GM12878 (cell line): ENCODE measurements at regions not wholly inside any gene's neighbourhood (a gene's known extent, or its start where the extent isn't known, plus 50 kb on each side); places are given as distances from the start of the nearest gene placed in this dataset.

Experiments
- ATAC-seq: fragments of 200-7000 bp; cut with Tn5 transposase; 3 replicates; pipeline ENCODE4 v1.9.1; 2020; ENCODE audit warnings: mild to moderate bottlenecking, moderate library complexity
- BruUV-seq: library from RNA; stranded (reverse); fragments of 400-500 nt; replicated peaks from 2 replicates; lab custom pipeline; 2021; lab: Mats Ljungman, UMichigan
- CTCF ChIA-PET: fragments of 300-600 bp; sonication (Branson Sonifier 250); formaldehyde crosslinking; extraction: SDS; loops from one replicate; lab custom pipeline; 2021; ENCODE audit warnings: inconsistent platforms; lab: Yijun Ruan, JAX
- POLR2A ChIA-PET: fragments of 350-600 bp; formaldehyde crosslinking; extraction: SDS; loops from one replicate; lab custom pipeline; 2021; ENCODE audit warnings: inconsistent platforms; lab: Charles Lee
- RAD21 ChIA-PET: fragments of 300-600 bp; sonication (Branson Sonifier 250); formaldehyde crosslinking; loops from one replicate; lab custom pipeline; 2023; ENCODE audit warnings: antibody characterized with exemption; ENCODE audit not compliant: unreplicated experiment; lab: Charles Lee
- SMC1A ChIA-PET: fragments of 300-600 bp; sonication (Branson Sonifier 250); formaldehyde crosslinking; loops from one replicate; lab custom pipeline; 2023; ENCODE audit not compliant: unreplicated experiment, uncharacterized antibody; lab: Charles Lee
- DNase-seq: peaks from one replicate; pipeline ENCODE4 v3.0.0-alpha.2; 2011; ENCODE audit warnings: low read depth, low spot score
- FAIRE-seq: peaks from 3 replicates; lab custom pipeline; 2011; peaks lifted over from hg19 to GRCh38; lab: Jason Lieb, UNC
- H2AFZ ChIP-seq: 2 replicates; pipeline ENCODE4 v1.6.0; 2011; ENCODE audit warnings: low read depth, low read length, control low read depth; ENCODE audit not compliant: control insufficient read depth
- H3K27ac ChIP-seq: 2 replicates; pipeline ENCODE4 v1.5.1; 2011; ENCODE audit warnings: control low read depth; ENCODE audit not compliant: control insufficient read depth, insufficient read depth
- H3K27me3 ChIP-seq, 2 experiments: replicated peaks in 1 of 2; 2 replicates each; pipeline versions ENCODE4 v1.6.0 to v1.6.1; 2011; ENCODE audit warnings: low read length in 1 of 2; ENCODE audit not compliant: control insufficient read depth in 2 of 2, insufficient read depth in 2 of 2
- H3K36me3 ChIP-seq, 2 experiments: 2 replicates each; pipeline ENCODE4 v1.5.1; 2011; ENCODE audit warnings: low read length in 1 of 2; ENCODE audit not compliant: control insufficient read depth in 2 of 2, insufficient read depth in 2 of 2
- H3K4me1 ChIP-seq: 2 replicates; pipeline ENCODE4 v1.6.1; 2011; ENCODE audit warnings: mild to moderate bottlenecking, low read length, moderate library complexity, mixed read lengths; ENCODE audit not compliant: control insufficient read depth, insufficient read depth
- H3K4me2 ChIP-seq: 2 replicates; pipeline ENCODE4 v1.6.0; 2011; ENCODE audit warnings: control low read depth; ENCODE audit not compliant: control insufficient read depth, insufficient read depth
- H3K4me3 ChIP-seq: fragments of 200-600 bp; sonication (generic); 2 replicates; pipeline ENCODE4 v1.5.1; 2016
- H3K79me2 ChIP-seq: 2 replicates; pipeline ENCODE4 v1.6.0; 2011; ENCODE audit warnings: low read length; ENCODE audit not compliant: control insufficient read depth, insufficient read depth
- H3K9ac ChIP-seq: 2 replicates; pipeline ENCODE4 v1.8.0; 2011; ENCODE audit warnings: low read length, control low read depth, mixed read lengths; ENCODE audit not compliant: control insufficient read depth, insufficient read depth
- H3K9me3 ChIP-seq: replicated peaks from 3 replicates; pipeline ENCODE4 v1.5.1; 2011; ENCODE audit warnings: mild to moderate bottlenecking, low read length; ENCODE audit not compliant: control insufficient read depth, insufficient read depth
- H4K20me1 ChIP-seq: 2 replicates; pipeline ENCODE4 v1.6.0; 2011; ENCODE audit not compliant: control insufficient read depth, insufficient read depth
- JUNB ChIP-seq: IDR thresholded peaks from 2 replicates; pipeline ENCODE4 v1.6.1; 2016; ENCODE audit warnings: antibody characterized with exemption, mild to moderate bottlenecking
- KDM1A ChIP-seq: fragments of 200-600 bp; sonication (generic); IDR thresholded peaks from 2 replicates; pipeline ENCODE4 v1.6.1; 2016; ENCODE audit warnings: borderline replicate concordance
- MTA2 ChIP-seq: fragments of 450-650 bp; IDR thresholded peaks from 2 replicates; pipeline ENCODE4 v1.6.1; 2016; ENCODE audit warnings: low read depth, mild to moderate bottlenecking, moderate library complexity
- NRF1 ChIP-seq: conservative IDR thresholded peaks from 2 replicates; pipeline ENCODE4 v1.6.1; 2011; ENCODE audit warnings: mild to moderate bottlenecking, low read depth, low read length, improper control_type of control experiment
- RELA ChIP-seq: fragments of 450-650 bp; IDR thresholded peaks from 2 replicates; pipeline ENCODE4 v1.8.0; 2014; ENCODE audit warnings: borderline replicate concordance; ENCODE audit not compliant: partially characterized antibody
- SREBF2 ChIP-seq: IDR thresholded peaks from 2 replicates; pipeline ENCODE4 v1.6.1; 2012; ENCODE audit warnings: mild to moderate bottlenecking, low read length
- SUPT20H ChIP-seq: IDR thresholded peaks from 2 replicates; pipeline ENCODE4 v1.6.1; 2011; ENCODE audit warnings: low read depth, mild to moderate bottlenecking, low read length, moderate library complexity, borderline replicate concordance; ENCODE audit not compliant: control insufficient read depth
- WGBS: methylation state at CpG from one replicate; pipeline ENCODE4 v1.1.6; 2016; ENCODE audit warnings: low lambda C conversion rate; ENCODE audit not compliant: insufficient replicate concordance, insufficient coverage; ENCODE audit errors: missing lambda C conversion rate; 5-methylcytosine and 5-hydroxymethylcytosine counted together
- in situ Hi-C: fragments of 300-500 bp; cut with MboI; formaldehyde crosslinking; loops from 9 replicates; pipeline ENCODE4 v1.14.3; 2018; ENCODE audit warnings: mixed read lengths
- intact Hi-C: fragments of 100-400 bp; cut with micrococcal nuclease; formaldehyde crosslinking; loops from one replicate; pipeline ENCODE4 v1.14.2; 2022; ENCODE audit not compliant: unreplicated experiment
- TF ChIP-seq, protein P1 (sequence below): IDR thresholded peaks from 2 replicates; pipeline ENCODE4 v1.6.1; 2011; ENCODE audit warnings: mild to moderate bottlenecking, low read depth, low read length, moderate library complexity; ENCODE audit not compliant: insufficient replicate concordance
- TF ChIP-seq, protein P2 (sequence below): fragments of 450-650 bp; IDR thresholded peaks from 2 replicates; pipeline ENCODE4 v1.6.1; 2017; ENCODE audit warnings: mild to moderate bottlenecking

DNA sequence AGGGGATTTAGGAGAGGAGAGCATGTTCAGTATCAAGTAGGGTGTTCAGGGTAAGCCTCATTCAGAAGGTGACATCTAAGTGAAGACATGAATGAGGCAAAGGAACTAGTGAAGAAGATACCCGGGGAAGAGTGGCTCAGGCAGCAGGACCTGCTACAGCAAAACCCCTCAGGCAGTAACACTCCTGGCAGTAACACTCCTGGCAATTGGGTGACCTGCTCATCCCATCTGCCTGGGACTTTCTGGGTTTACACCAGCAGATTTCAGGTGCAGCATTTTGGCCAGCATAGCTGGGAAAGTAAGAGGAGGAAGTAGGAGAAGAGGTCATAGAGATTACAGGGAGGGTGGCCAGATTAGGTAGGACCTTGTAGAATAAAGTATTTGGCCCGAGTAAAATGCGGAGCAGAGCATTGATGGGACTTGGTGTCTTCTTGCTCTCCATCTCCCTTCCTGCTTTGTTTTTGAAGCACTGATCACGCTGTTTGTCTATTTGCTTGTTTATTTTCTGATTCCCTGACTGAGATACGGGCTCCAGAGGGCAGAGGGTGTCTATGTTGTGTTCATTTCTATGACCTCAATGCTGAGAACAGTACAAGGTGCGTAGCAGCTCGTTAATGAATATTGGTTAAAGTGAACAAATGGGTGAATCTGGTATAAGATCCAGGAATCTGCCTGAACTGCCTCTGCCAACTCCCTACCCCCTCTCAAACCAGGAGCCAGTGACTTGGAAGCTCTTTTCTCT, 88.3 kb downstream of the IYD start:
- SMC1A ChIA-PET: no interaction called here
- no peaks in the 10 kb centered on the region for H3K9me3 ChIP-seq
- H4K20me1 ChIP-seq: no peaks in the 10 kb centered on the region
- H3K27ac ChIP-seq: no peak overlapping the region
- 36% methylated on average over 7 of the region's 7 CpGs for WGBS
- ATAC-seq (no peak), DNase-seq (no peak), FAIRE-seq (no peak)
- no peaks in the 10 kb centered on the region; a peak in 1 of 4 replicates for H3K27me3 ChIP-seq
- no TSS peak for BruUV-seq
- intact Hi-C loops: no loop called here
- RAD21 ChIA-PET: no interaction called here
- no peaks in the 10 kb centered on the region for H3K36me3 ChIP-seq
- no peaks in the 10 kb centered on the region for H3K79me2 ChIP-seq
- H3K9ac ChIP-seq: no peak overlapping the region
- TF ChIP-seq NRF1 (no peak), SREBF2 (no peak), SUPT20H (no peak), MTA2 (no peak), JUNB (no peak), RELA (no peak), KDM1A (no peak)
- TF ChIP-seq, protein P1, sequence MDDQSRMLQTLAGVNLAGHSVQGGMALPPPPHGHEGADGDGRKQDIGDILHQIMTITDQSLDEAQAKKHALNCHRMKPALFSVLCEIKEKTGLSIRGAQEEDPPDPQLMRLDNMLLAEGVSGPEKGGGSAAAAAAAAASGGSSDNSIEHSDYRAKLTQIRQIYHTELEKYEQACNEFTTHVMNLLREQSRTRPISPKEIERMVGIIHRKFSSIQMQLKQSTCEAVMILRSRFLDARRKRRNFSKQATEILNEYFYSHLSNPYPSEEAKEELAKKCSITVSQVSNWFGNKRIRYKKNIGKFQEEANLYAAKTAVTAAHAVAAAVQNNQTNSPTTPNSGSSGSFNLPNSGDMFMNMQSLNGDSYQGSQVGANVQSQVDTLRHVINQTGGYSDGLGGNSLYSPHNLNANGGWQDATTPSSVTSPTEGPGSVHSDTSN: no peak
- TF ChIP-seq, protein P2, sequence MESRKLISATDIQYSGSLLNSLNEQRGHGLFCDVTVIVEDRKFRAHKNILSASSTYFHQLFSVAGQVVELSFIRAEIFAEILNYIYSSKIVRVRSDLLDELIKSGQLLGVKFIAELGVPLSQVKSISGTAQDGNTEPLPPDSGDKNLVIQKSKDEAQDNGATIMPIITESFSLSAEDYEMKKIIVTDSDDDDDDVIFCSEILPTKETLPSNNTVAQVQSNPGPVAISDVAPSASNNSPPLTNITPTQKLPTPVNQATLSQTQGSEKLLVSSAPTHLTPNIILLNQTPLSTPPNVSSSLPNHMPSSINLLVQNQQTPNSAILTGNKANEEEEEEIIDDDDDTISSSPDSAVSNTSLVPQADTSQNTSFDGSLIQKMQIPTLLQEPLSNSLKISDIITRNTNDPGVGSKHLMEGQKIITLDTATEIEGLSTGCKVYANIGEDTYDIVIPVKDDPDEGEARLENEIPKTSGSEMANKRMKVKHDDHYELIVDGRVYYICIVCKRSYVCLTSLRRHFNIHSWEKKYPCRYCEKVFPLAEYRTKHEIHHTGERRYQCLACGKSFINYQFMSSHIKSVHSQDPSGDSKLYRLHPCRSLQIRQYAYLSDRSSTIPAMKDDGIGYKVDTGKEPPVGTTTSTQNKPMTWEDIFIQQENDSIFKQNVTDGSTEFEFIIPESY: no peak
- no peaks in the 10 kb centered on the region for H3K4me1 ChIP-seq
- POLR2A ChIA-PET: no interaction called here
- in situ Hi-C loops: no loop called here
- H3K4me3 ChIP-seq: no peak overlapping the region
- H3K4me2 ChIP-seq: no peak overlapping the region
- no peak overlapping the region for H2AFZ ChIP-seq
- CTCF ChIA-PET: no interaction called here
